CD4-positive, alpha-beta T cell (primary cell): ENCODE measurements at regions not wholly inside any gene's neighbourhood (a gene's known extent, or its start where the extent isn't known, plus 50 kb on each side); places are given as distances from the start of the nearest gene placed in this dataset.

Experiments used
- ATAC-seq: fragments of 200-7000 bp; cut with Tn5 transposase; one replicate; pipeline ENCODE4 v1.10.0; 2022; ENCODE audit warnings: mild to moderate bottlenecking; ENCODE audit not compliant: poor library complexity
- CTCF ChIA-PET: fragments of 350-600 bp; sonication (Branson Sonifier 250); formaldehyde crosslinking; loops from one replicate; lab custom pipeline; 2021; ENCODE audit warnings: antibody characterized with exemption, inconsistent platforms; lab: Charles Lee
- POLR2A ChIA-PET: fragments of 350-600 bp; sonication (Branson Sonifier 250); formaldehyde crosslinking; loops from one replicate; lab custom pipeline; 2021; ENCODE audit warnings: antibody characterized with exemption, inconsistent platforms; lab: Charles Lee
- DNase-seq, 14 experiments: peaks; one replicate each; pipeline ENCODE4 v3.0.0-alpha.2; 2013 to 2020; ENCODE audit warnings: mixed read lengths in 2 of 14
- H3K27ac ChIP-seq, 2 donors: one replicate each; pipeline versions ENCODE4 v1.5.1 to v1.7.0; 2013; ENCODE audit warnings: low read length in 2 of 2, low read depth in 1 of 2, mild to moderate bottlenecking in 1 of 2
- H3K27me3 ChIP-seq, 2 experiments: 1 replicate in 1 of 2; 2 replicates in 1 of 2; pipeline versions ENCODE4 v1.6.1 to v1.7.0; 2013; ENCODE audit warnings: low read length in 2 of 2, control low read depth in 1 of 2, mild to moderate bottlenecking in 1 of 2, moderate library complexity in 1 of 2; ENCODE audit not compliant: insufficient read depth in 2 of 2, control insufficient read depth in 1 of 2
- H3K36me3 ChIP-seq: one replicate; pipeline ENCODE4 v1.6.1; 2013; ENCODE audit warnings: low read length, control low read depth; ENCODE audit not compliant: insufficient read depth
- H3K4me1 ChIP-seq: one replicate; pipeline ENCODE4 v1.6.1; 2013; ENCODE audit warnings: low read length, control low read depth; ENCODE audit not compliant: insufficient read depth
- H3K4me3 ChIP-seq: one replicate; pipeline ENCODE4 v1.5.1; 2013; ENCODE audit warnings: mild to moderate bottlenecking, low read length, moderate library complexity
- H3K9me3 ChIP-seq, 2 experiments: 1 replicate in 1 of 2; 2 replicates in 1 of 2; pipeline versions ENCODE4 v1.6.1 to v1.7.0; 2013; ENCODE audit warnings: low read length in 2 of 2, mild to moderate bottlenecking in 2 of 2, control low read depth in 1 of 2, moderate library complexity in 1 of 2; ENCODE audit not compliant: control insufficient read depth in 1 of 2, insufficient read depth in 1 of 2
- H3K27ac Mint-ChIP-seq: one replicate; pipeline ENCODE4 v1.8.0; 2020; ENCODE audit warnings: mixed read lengths
- H3K27me3 Mint-ChIP-seq: one replicate; pipeline ENCODE4 v1.8.0; 2021; ENCODE audit warnings: mixed read lengths
- H3K36me3 Mint-ChIP-seq: one replicate; pipeline ENCODE4 v1.8.0; 2021; ENCODE audit warnings: low read depth, mixed read lengths
- H3K4me1 Mint-ChIP-seq: one replicate; pipeline ENCODE4 v1.8.0; 2021; ENCODE audit warnings: low read depth, mixed read lengths
- H3K4me3 Mint-ChIP-seq: one replicate; pipeline ENCODE4 v1.8.0; 2020; ENCODE audit warnings: mild to moderate bottlenecking, mixed read lengths
- H3K9me3 Mint-ChIP-seq: one replicate; pipeline ENCODE4 v1.8.0; 2020; ENCODE audit warnings: mixed read lengths
- intact Hi-C, 2 experiments: fragments of 100-400 bp; cut with DNase I in 1 of 2; cut with micrococcal nuclease in 1 of 2; formaldehyde crosslinking; loops; one replicate each; pipeline versions ENCODE4 v1.15.1 to v1.9.0; 2023 to 2025; cut with DNase I, micrococcal nuclease
- TF ChIP-seq, protein P1 (sequence below): fragments of 200-600 bp; IDR thresholded peaks from one replicate; pipeline ENCODE4 v1.8.0; 2022; ENCODE audit warnings: antibody characterized with exemption, mild to moderate bottlenecking

DNA sequence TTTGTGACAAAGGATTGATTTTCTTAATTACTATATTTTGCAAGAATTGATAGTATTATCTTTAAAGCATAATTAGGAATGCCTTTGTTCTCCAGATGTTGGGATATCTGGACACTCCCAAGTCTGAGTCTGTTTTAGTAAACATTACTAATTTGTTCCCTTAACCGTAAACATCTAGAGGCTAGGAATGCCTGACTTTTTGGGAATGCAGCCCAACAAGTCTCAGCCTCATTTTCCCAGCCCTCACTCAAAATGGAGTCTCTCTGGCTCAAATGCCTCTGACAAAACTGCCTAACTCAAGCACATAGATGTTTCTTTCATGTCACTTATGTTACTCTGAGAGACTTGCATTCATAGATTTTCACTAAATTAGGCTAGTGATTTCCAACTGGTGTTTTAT lies 297.0 kb upstream of the CLNK start:
- intact Hi-C loops: no loop called here
- CTCF ChIA-PET: no interaction called here
- Mint-ChIP-seq H3K36me3 (no peaks in the 10 kb centered on the region), H3K4me3 (no peak overlapping the region), H3K9me3 (no peaks in the 10 kb centered on the region), H3K27me3 (no peaks in the 10 kb centered on the region), H3K4me1 (peaks cover 20% of the 10 kb centered on the region), H3K27ac (no peak overlapping the region)
- Histone ChIP-seq H3K27me3 (no peaks in the 10 kb centered on the region), H3K27ac (no peak overlapping the region), H3K4me3 (no peak overlapping the region), H3K9me3 (no peaks in the 10 kb centered on the region), H3K36me3 (no peaks in the 10 kb centered on the region), H3K4me1 (no peaks in the 10 kb centered on the region)
- TF ChIP-seq, protein P1, sequence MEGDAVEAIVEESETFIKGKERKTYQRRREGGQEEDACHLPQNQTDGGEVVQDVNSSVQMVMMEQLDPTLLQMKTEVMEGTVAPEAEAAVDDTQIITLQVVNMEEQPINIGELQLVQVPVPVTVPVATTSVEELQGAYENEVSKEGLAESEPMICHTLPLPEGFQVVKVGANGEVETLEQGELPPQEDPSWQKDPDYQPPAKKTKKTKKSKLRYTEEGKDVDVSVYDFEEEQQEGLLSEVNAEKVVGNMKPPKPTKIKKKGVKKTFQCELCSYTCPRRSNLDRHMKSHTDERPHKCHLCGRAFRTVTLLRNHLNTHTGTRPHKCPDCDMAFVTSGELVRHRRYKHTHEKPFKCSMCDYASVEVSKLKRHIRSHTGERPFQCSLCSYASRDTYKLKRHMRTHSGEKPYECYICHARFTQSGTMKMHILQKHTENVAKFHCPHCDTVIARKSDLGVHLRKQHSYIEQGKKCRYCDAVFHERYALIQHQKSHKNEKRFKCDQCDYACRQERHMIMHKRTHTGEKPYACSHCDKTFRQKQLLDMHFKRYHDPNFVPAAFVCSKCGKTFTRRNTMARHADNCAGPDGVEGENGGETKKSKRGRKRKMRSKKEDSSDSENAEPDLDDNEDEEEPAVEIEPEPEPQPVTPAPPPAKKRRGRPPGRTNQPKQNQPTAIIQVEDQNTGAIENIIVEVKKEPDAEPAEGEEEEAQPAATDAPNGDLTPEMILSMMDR: no peak
- POLR2A ChIA-PET: no interaction called here
- DNase-seq: no peak
- ATAC-seq: no peak

DNA sequence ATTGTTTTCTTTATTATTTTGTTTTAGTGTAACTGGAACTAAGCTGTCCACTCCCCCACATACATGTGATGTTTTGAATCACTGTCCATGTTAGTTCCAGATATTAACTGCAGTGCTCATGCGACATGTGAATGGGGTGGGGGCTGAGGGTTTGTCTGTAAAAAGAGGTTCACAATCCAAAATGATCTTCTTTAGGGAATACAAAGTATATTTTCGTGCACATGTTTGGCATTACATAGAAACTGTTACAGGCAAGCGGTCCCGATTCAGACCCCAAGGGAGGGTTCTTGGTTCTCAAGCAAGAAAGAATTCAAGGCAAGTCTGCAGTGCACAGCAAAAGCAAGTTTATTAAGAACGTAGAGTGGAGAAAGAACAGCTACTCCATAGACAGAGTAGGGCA lies 296.5 kb upstream of the CLNK start:
- ATAC-seq: no peak
- Histone ChIP-seq H3K27me3 (no peaks in the 10 kb centered on the region), H3K27ac (no peak overlapping the region), H3K4me1 (no peaks in the 10 kb centered on the region), H3K9me3 (no peaks in the 10 kb centered on the region), H3K4me3 (no peak overlapping the region), H3K36me3 (no peaks in the 10 kb centered on the region)
- POLR2A ChIA-PET: no interaction called here
- CTCF ChIA-PET: no interaction called here
- Mint-ChIP-seq H3K4me3 (no peak overlapping the region), H3K9me3 (no peaks in the 10 kb centered on the region), H3K4me1 (peaks cover 20% of the 10 kb centered on the region), H3K27ac (no peak overlapping the region), H3K36me3 (no peaks in the 10 kb centered on the region), H3K27me3 (no peaks in the 10 kb centered on the region)
- TF ChIP-seq, protein P1: no peak
- intact Hi-C loops: no loop called here
- DNase-seq: no peak

DNA sequence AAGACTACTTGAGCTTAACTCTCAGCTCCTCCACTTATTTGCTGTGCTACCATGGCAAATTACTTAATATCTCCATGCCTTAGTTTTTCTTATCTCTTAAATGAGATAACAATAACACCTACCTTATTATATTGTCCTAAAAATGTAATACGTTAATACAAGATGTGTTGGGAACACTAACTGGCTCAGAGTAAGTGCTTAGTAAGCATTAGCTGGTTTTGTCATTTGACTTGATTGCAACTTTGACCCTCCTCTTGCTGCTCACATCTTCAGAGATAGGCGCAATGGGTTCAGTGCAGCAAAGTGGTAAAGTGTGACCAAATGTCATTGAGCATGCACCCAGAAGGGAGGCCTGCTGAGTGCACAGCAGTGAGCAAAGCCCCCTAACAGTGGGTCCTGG lies 294.5 kb upstream of the CLNK start:
- no peaks in the 10 kb centered on the region for H3K36me3 Mint-ChIP-seq
- ChIA-PET CTCF (interaction anchor here (1.0 kb wide), 1 partner anchor 101 kb away, joined by 3 read pairs; no protein-coding TSS in a partner anchor), POLR2A (no interaction called here)
- H3K4me1 ChIP-seq: no peaks in the 10 kb centered on the region
- no peak overlapping the region for H3K27ac ChIP-seq
- DNase-seq (no peak), ATAC-seq (no peak)
- no peaks in the 10 kb centered on the region for H3K9me3 ChIP-seq
- TF ChIP-seq, protein P1: no peak
- intact Hi-C loops: no loop called here
- H3K4me3 Mint-ChIP-seq: no peak overlapping the region
- H3K4me3 ChIP-seq: no peak overlapping the region
- no peaks in the 10 kb centered on the region for H3K36me3 ChIP-seq
- no peak overlapping the region for H3K27ac Mint-ChIP-seq
- H3K4me1 Mint-ChIP-seq: peaks cover 20% of the 10 kb centered on the region
- no peaks in the 10 kb centered on the region for H3K27me3 Mint-ChIP-seq
- no peaks in the 10 kb centered on the region for H3K9me3 Mint-ChIP-seq
- H3K27me3 ChIP-seq: no peaks in the 10 kb centered on the region
